Peyer's patch (tissue), 4 donors: ENCODE measurements at regions not wholly inside any gene's neighbourhood (a gene's known extent, or its start where the extent isn't known, plus 50 kb on each side); places are given as distances from the start of the nearest gene placed in this dataset.
"Not testable (repeated sequence)": the region's sequence is repeated elsewhere in the genome, so short reads cannot be mapped to it uniquely, and the experiment has no call there.

Source experiments
- CTCF ChIP-seq, 6 experiments: fragments of 450-650 bp in 4 of 6; fragments of 200-600 bp in 2 of 6; sonication (generic) in 1 of 6; IDR thresholded peaks; one replicate each; pipeline ENCODE4 v1.5.1; 2017 to 2019; ENCODE audit warnings: antibody characterized with exemption in 6 of 6, mild to moderate bottlenecking in 3 of 6, moderate library complexity in 1 of 6
- POLR2A ChIP-seq, 2 donors: fragments of 450-650 bp; IDR thresholded peaks; one replicate each; pipeline ENCODE4 v1.5.1; 2017; ENCODE audit warnings: antibody characterized with exemption in 2 of 2, mild to moderate bottlenecking in 2 of 2, moderate library complexity in 2 of 2

GRCh38 chr13:111757618-111758017, 309.3 kb upstream of the SOX1 start:
- TF ChIP-seq CTCF, POLR2A (IDR thresholded peaks at IDR 0.05): not testable (repeated sequence)
